Body of pancreas (tissue), 4 donors: ENCODE measurements at regions not wholly inside any gene's neighbourhood (a gene's known extent, or its start where the extent isn't known, plus 50 kb on each side); places are given as distances from the start of the nearest gene placed in this dataset.

ENCODE experiments used
- ATAC-seq: fragments of 150-250 bp; one replicate; pipeline ENCODE4 v1.9.1; 2016
- DNase-seq, 4 donors: peaks; one replicate each; pipeline ENCODE4 v3.0.0-alpha.2; 2019
- H3K27ac ChIP-seq, 4 donors: fragments of 200-600 bp; sonication (generic); 1 replicate in 3 of 4; 2 replicates in 1 of 4; pipeline versions ENCODE4 v1.5.1 to v1.6.1; 2016 to 2019; ENCODE audit warnings: mild to moderate bottlenecking in 1 of 4, mixed read lengths in 1 of 4, moderate library complexity in 1 of 4
- H3K27me3 ChIP-seq, 2 donors: fragments of 200-600 bp; sonication (generic); one replicate each; pipeline ENCODE4 v1.6.0; 2016; ENCODE audit warnings: mild to moderate bottlenecking in 1 of 2
- H3K36me3 ChIP-seq, 2 donors: fragments of 200-600 bp; sonication (generic); replicated peaks in 1 of 2; 2 replicates each; pipeline ENCODE4 v1.5.1; 2016; ENCODE audit warnings: low read depth in 2 of 2; ENCODE audit not compliant: insufficient read depth in 1 of 2
- H3K4me1 ChIP-seq: fragments of 200-600 bp; sonication (generic); one replicate; pipeline ENCODE4 v1.6.0; 2016
- H3K4me3 ChIP-seq, 2 donors: fragments of 200-600 bp; sonication (generic); 1 replicate in 1 of 2; 2 replicates in 1 of 2; pipeline ENCODE4 v1.5.1; 2016 to 2019
- H3K9me3 ChIP-seq, 3 donors: fragments of 200-600 bp; sonication (generic); 1 replicate in 2 of 3; 2 replicates in 1 of 3; pipeline ENCODE4 v1.5.1; 2016
- POLR2A ChIP-seq, 3 donors: fragments of 450-650 bp; IDR thresholded peaks; one replicate each; pipeline ENCODE4 v1.6.1; 2016; ENCODE audit warnings: antibody characterized with exemption in 3 of 3, mild to moderate bottlenecking in 2 of 3
- WGBS, 2 donors: methylation state at CpG; one replicate each; pipeline ENCODE4 v1.1.5; 2017; 5-methylcytosine and 5-hydroxymethylcytosine counted together
- intact Hi-C: fragments of 100-400 bp; cut with DNase I; formaldehyde crosslinking; loops from one replicate; pipeline ENCODE4 v1.15.1; 2023
- TF ChIP-seq, protein P1 (sequence below), 7 experiments: fragments of 450-650 bp in 4 of 7; fragments of 200-600 bp in 3 of 7; sonication (generic) in 3 of 7; IDR thresholded peaks; one replicate each; pipeline ENCODE4 v1.5.1; 2016 to 2019; ENCODE audit warnings: antibody characterized with exemption in 7 of 7

- Histone ChIP-seq H3K4me3 (no peak overlapping the region), H3K27ac (no peak overlapping the region), H3K27me3 (no peaks in the 10 kb centered on the region), H3K36me3 (no peaks in the 10 kb centered on the region), H3K4me1 (no peaks in the 10 kb centered on the region), H3K9me3 (no peaks in the 10 kb centered on the region)
- TF ChIP-seq POLR2A (IDR thresholded peaks at IDR 0.05), result no peak
- TF ChIP-seq, protein P1, sequence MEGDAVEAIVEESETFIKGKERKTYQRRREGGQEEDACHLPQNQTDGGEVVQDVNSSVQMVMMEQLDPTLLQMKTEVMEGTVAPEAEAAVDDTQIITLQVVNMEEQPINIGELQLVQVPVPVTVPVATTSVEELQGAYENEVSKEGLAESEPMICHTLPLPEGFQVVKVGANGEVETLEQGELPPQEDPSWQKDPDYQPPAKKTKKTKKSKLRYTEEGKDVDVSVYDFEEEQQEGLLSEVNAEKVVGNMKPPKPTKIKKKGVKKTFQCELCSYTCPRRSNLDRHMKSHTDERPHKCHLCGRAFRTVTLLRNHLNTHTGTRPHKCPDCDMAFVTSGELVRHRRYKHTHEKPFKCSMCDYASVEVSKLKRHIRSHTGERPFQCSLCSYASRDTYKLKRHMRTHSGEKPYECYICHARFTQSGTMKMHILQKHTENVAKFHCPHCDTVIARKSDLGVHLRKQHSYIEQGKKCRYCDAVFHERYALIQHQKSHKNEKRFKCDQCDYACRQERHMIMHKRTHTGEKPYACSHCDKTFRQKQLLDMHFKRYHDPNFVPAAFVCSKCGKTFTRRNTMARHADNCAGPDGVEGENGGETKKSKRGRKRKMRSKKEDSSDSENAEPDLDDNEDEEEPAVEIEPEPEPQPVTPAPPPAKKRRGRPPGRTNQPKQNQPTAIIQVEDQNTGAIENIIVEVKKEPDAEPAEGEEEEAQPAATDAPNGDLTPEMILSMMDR (IDR thresholded peaks at IDR 0.05), result no peak
- intact Hi-C loops, result no loop called here
- WGBS, 2 donors, result 43 to 50% methylated on average over 4 of the region's 4 CpGs
- DNase-seq (no peak), ATAC-seq (no peak)
These were observed 123.4 kb upstream of the PRR20G start for GRCh38 chr3:127411083-127411727.

DNA sequence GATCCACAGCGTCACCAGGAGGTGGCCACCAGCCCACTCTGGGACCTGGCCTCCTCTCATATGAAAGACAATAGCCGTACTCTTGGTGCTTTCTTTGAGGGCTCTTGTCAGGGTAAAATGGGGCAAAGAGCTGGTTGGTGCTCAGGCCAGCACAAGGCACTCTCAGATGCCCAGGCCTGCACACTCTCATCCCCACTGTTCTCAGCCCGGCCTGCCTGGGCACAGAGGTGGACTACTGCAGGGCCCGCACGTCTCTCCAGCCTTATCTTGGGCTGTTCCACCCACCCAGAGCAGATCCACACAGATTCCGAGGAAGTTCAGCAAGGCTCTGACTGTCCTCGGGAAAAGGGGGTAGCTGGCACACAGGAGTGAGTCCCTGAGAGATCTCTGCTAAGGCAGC, 122.8 kb upstream of the PRR20G start:
- Histone ChIP-seq H3K36me3 (no peaks in the 10 kb centered on the region), H3K27me3 (no peaks in the 10 kb centered on the region), H3K4me3 (no peak overlapping the region), H3K4me1 (no peaks in the 10 kb centered on the region), H3K9me3 (no peaks in the 10 kb centered on the region), H3K27ac (no peak overlapping the region)
- ATAC-seq, result no peak
- TF ChIP-seq POLR2A (IDR thresholded peaks at IDR 0.05), result no peak
- TF ChIP-seq, protein P1 (IDR thresholded peaks at IDR 0.05), result no peak
- DNase-seq, result no peak
- 82% methylated on average over 6 to 7 of the region's 7 CpGs for WGBS, 2 donors
- intact Hi-C loops, result no loop called here

DNA sequence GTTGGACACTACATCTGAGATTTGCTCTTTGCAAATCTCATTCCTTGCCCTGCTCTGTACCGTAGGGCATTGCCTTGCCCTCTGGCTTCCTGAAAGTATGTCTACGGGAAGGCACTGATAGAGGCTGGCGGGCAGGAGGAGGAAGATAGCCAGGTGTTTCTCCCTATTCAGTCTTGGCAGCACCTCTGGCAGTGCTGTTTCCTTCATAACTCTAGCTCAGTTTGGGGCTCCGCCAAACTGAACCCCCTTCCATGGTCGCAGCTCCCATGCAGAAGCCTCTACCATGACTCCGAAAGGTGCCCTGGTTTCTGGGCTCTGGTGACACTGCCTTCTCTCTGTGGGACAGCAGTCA, 122.3 kb upstream of the PRR20G start:
- no peak for DNase-seq
- intact Hi-C loops, result no loop called here
- no peak for TF ChIP-seq POLR2A (IDR thresholded peaks at IDR 0.05)
- TF ChIP-seq, protein P1 (IDR thresholded peaks at IDR 0.05), result no peak

GRCh38 chr3:127409421-127410136, 121.7 kb upstream of the PRR20G start:
- intact Hi-C loops, result no loop called here
- Histone ChIP-seq H3K4me3 (no peak overlapping the region), H3K27me3 (peaks cover 0 to 2% of the 10 kb centered on the region in 2 donors), H3K36me3 (no peaks in the 10 kb centered on the region), H3K4me1 (no peaks in the 10 kb centered on the region), H3K27ac (no peak overlapping the region), H3K9me3 (no peaks in the 10 kb centered on the region)
- DNase-seq, result no peak
- no peak for ATAC-seq
- TF ChIP-seq, protein P1 (IDR thresholded peaks at IDR 0.05), result no peak
- TF ChIP-seq POLR2A (IDR thresholded peaks at IDR 0.05), result no peak
- 77 to 82% methylated on average over 7 to 9 of the region's 9 CpGs for WGBS, 2 donors

More for the DNA sequence above, 122.3 kb upstream of the PRR20G start:
- Histone ChIP-seq H3K4me3 (no peak overlapping the region), H3K27me3 (no peaks in the 10 kb centered on the region), H3K9me3 (no peaks in the 10 kb centered on the region), H3K27ac (no peak overlapping the region), H3K4me1 (no peaks in the 10 kb centered on the region), H3K36me3 (no peaks in the 10 kb centered on the region)
- ATAC-seq, result no peak
- WGBS, 2 donors, result 82 to 85% methylated on average over 4 to 6 of the region's 6 CpGs
